ENCODE measurements at regions not wholly inside any gene's neighbourhood (a gene's known extent, or its start where the extent isn't known, plus 50 kb on each side); places are given as distances from the start of the nearest gene placed in this dataset.

- H3K27ac ChIP-seq = no peak overlapping the region
- no peaks in the 10 kb centered on the region for H3K36me3 ChIP-seq
- H3K4me3 ChIP-seq (ENCODE audit: low read depth, low read length) = no peak overlapping the region
- TF ChIP-seq CTCF (IDR thresholded peaks at IDR 0.05; ENCODE audit: low read depth, low read length) = no peak
- no peaks in the 10 kb centered on the region for H3K9me3 ChIP-seq (ENCODE audit: severe bottlenecking)
- DNase-seq = no peak
- no peaks in the 10 kb centered on the region for H3K27me3 ChIP-seq (ENCODE audit: insufficient read depth, low read depth, severe bottlenecking)
Observed at GRCh38 chr1:192758492-192758891, 50.3 kb upstream of the RGS2 start.
